CD4-positive, alpha-beta T cell (primary cell): ENCODE measurements at regions not wholly inside any gene's neighbourhood (a gene's known extent, or its start where the extent isn't known, plus 50 kb on each side); places are given as distances from the start of the nearest gene placed in this dataset.

Experiments used
- ATAC-seq: fragments of 200-7000 bp; cut with Tn5 transposase; one replicate; pipeline ENCODE4 v1.10.0; 2022; ENCODE audit warnings: mild to moderate bottlenecking; ENCODE audit not compliant: poor library complexity
- CTCF ChIA-PET: fragments of 350-600 bp; sonication (Branson Sonifier 250); formaldehyde crosslinking; loops from one replicate; lab custom pipeline; 2021; ENCODE audit warnings: antibody characterized with exemption, inconsistent platforms; lab: Charles Lee
- POLR2A ChIA-PET: fragments of 350-600 bp; sonication (Branson Sonifier 250); formaldehyde crosslinking; loops from one replicate; lab custom pipeline; 2021; ENCODE audit warnings: antibody characterized with exemption, inconsistent platforms; lab: Charles Lee
- DNase-seq, 14 experiments: peaks; one replicate each; pipeline ENCODE4 v3.0.0-alpha.2; 2013 to 2020; ENCODE audit warnings: mixed read lengths in 2 of 14
- H3K27ac ChIP-seq, 2 donors: one replicate each; pipeline versions ENCODE4 v1.5.1 to v1.7.0; 2013; ENCODE audit warnings: low read length in 2 of 2, low read depth in 1 of 2, mild to moderate bottlenecking in 1 of 2
- H3K27me3 ChIP-seq, 2 experiments: 1 replicate in 1 of 2; 2 replicates in 1 of 2; pipeline versions ENCODE4 v1.6.1 to v1.7.0; 2013; ENCODE audit warnings: low read length in 2 of 2, control low read depth in 1 of 2, mild to moderate bottlenecking in 1 of 2, moderate library complexity in 1 of 2; ENCODE audit not compliant: insufficient read depth in 2 of 2, control insufficient read depth in 1 of 2
- H3K36me3 ChIP-seq: one replicate; pipeline ENCODE4 v1.6.1; 2013; ENCODE audit warnings: low read length, control low read depth; ENCODE audit not compliant: insufficient read depth
- H3K4me1 ChIP-seq: one replicate; pipeline ENCODE4 v1.6.1; 2013; ENCODE audit warnings: low read length, control low read depth; ENCODE audit not compliant: insufficient read depth
- H3K4me3 ChIP-seq: one replicate; pipeline ENCODE4 v1.5.1; 2013; ENCODE audit warnings: mild to moderate bottlenecking, low read length, moderate library complexity
- H3K9me3 ChIP-seq, 2 experiments: 1 replicate in 1 of 2; 2 replicates in 1 of 2; pipeline versions ENCODE4 v1.6.1 to v1.7.0; 2013; ENCODE audit warnings: low read length in 2 of 2, mild to moderate bottlenecking in 2 of 2, control low read depth in 1 of 2, moderate library complexity in 1 of 2; ENCODE audit not compliant: control insufficient read depth in 1 of 2, insufficient read depth in 1 of 2
- H3K27ac Mint-ChIP-seq: one replicate; pipeline ENCODE4 v1.8.0; 2020; ENCODE audit warnings: mixed read lengths
- H3K27me3 Mint-ChIP-seq: one replicate; pipeline ENCODE4 v1.8.0; 2021; ENCODE audit warnings: mixed read lengths
- H3K36me3 Mint-ChIP-seq: one replicate; pipeline ENCODE4 v1.8.0; 2021; ENCODE audit warnings: low read depth, mixed read lengths
- H3K4me1 Mint-ChIP-seq: one replicate; pipeline ENCODE4 v1.8.0; 2021; ENCODE audit warnings: low read depth, mixed read lengths
- H3K4me3 Mint-ChIP-seq: one replicate; pipeline ENCODE4 v1.8.0; 2020; ENCODE audit warnings: mild to moderate bottlenecking, mixed read lengths
- H3K9me3 Mint-ChIP-seq: one replicate; pipeline ENCODE4 v1.8.0; 2020; ENCODE audit warnings: mixed read lengths
- intact Hi-C, 2 experiments: fragments of 100-400 bp; cut with DNase I in 1 of 2; cut with micrococcal nuclease in 1 of 2; formaldehyde crosslinking; loops; one replicate each; pipeline versions ENCODE4 v1.15.1 to v1.9.0; 2023 to 2025; cut with DNase I, micrococcal nuclease
- TF ChIP-seq, protein P1 (sequence below): fragments of 200-600 bp; IDR thresholded peaks from one replicate; pipeline ENCODE4 v1.8.0; 2022; ENCODE audit warnings: antibody characterized with exemption, mild to moderate bottlenecking

DNA sequence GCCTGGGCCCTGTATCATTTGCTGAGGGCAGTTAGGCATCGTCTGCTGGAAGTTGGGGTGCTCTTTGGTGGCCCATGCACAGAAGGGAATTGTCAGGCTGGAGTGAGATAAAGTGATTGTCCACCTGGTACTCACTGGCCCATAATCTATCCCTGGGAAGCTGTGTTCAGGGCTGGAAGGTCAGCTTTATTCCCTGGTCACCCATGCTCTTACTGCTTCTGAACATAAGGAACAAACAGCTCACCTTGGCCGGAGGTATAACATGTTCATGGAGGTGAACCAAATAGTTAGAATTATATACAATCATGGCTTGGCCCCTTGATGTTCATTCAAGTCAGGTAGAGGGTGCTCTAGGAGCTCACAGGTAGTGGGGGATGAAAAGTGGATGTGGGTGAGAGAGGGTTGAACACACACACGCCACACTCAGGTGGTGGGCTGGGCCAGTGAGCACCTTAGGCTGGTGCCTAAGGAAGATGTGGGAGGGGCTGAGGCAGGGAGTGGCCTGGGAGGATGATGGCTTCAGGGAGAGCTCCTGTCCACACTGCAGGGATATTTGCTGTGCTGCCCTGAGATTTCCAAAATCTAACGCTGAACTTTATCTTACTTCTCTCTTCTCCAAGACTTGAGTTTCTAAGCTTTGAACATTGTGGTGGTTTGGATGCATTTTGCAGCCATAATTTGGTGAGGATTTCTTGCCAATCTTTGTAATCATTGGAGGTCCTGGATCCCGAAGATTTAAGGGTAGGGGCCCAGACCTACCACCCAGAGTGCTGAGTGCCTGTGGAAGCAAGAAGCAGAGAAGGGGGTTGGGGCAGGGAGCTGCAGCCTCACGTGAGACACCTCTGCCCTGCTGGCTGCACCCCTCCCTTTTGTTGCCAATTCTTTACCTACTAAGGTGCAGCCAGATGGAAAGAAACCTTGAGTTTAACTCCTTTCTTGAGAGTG lies 420.6 kb downstream of the ZNF536 start:
- intact Hi-C loops, result no loop called here
- TF ChIP-seq, protein P1, sequence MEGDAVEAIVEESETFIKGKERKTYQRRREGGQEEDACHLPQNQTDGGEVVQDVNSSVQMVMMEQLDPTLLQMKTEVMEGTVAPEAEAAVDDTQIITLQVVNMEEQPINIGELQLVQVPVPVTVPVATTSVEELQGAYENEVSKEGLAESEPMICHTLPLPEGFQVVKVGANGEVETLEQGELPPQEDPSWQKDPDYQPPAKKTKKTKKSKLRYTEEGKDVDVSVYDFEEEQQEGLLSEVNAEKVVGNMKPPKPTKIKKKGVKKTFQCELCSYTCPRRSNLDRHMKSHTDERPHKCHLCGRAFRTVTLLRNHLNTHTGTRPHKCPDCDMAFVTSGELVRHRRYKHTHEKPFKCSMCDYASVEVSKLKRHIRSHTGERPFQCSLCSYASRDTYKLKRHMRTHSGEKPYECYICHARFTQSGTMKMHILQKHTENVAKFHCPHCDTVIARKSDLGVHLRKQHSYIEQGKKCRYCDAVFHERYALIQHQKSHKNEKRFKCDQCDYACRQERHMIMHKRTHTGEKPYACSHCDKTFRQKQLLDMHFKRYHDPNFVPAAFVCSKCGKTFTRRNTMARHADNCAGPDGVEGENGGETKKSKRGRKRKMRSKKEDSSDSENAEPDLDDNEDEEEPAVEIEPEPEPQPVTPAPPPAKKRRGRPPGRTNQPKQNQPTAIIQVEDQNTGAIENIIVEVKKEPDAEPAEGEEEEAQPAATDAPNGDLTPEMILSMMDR, result no peak
- H3K4me3 ChIP-seq, result no peak overlapping the region
- H3K4me1 ChIP-seq, result no peaks in the 10 kb centered on the region
- Mint-ChIP-seq H3K4me3 (no peak overlapping the region), H3K36me3 (no peaks in the 10 kb centered on the region), H3K9me3 (no peaks in the 10 kb centered on the region), H3K27me3 (peaks cover 16% of the 10 kb centered on the region), H3K27ac (no peak overlapping the region), H3K4me1 (no peaks in the 10 kb centered on the region)
- no peak for DNase-seq
- no peaks in the 10 kb centered on the region for H3K9me3 ChIP-seq
- no peak overlapping the region for H3K27ac ChIP-seq
- ChIA-PET POLR2A (no interaction called here), CTCF (interaction anchor here (0.6 to 1.5 kb wide), 2 partner anchors 8 to 74 kb away, joined by 3 to 4 read pairs; no protein-coding TSS in a partner anchor)
- H3K36me3 ChIP-seq, result no peaks in the 10 kb centered on the region
- H3K27me3 ChIP-seq, result peaks cover 0 to 2% of the 10 kb centered on the region in 2 experiments
- ATAC-seq, result no peak

DNA sequence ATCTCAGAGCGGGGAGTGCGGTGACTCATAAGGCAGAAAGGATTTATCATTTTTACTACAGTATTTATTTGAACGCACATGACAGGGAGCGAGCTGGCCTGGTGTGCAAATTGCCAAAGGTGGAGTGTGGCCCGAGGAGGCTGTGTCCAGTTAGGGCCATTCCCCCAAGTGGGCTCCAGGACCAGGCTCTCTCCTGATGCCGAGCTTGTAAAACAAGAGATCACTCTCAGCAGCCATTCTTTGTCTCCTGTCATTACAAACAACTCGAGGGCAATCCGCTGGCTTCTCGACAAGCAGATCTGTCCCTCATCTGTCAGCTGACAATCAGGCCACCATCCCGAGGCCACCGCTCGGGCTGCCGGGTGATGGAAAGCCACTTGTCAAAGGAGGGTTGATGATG lies 418.9 kb downstream of the ZNF536 start:
- no peaks in the 10 kb centered on the region for H3K36me3 Mint-ChIP-seq
- H3K4me3 Mint-ChIP-seq, result no peak overlapping the region
- CTCF ChIA-PET, result no interaction called here
- Histone ChIP-seq H3K4me3 (no peak overlapping the region), H3K9me3 (no peaks in the 10 kb centered on the region), H3K4me1 (no peaks in the 10 kb centered on the region), H3K27me3 (peaks cover 0 to 2% of the 10 kb centered on the region in 2 experiments), H3K27ac (no peak overlapping the region), H3K36me3 (no peaks in the 10 kb centered on the region)
- no peak overlapping the region for H3K27ac Mint-ChIP-seq
- intact Hi-C loops, result no loop called here
- peaks cover 11% of the 10 kb centered on the region for H3K27me3 Mint-ChIP-seq
- POLR2A ChIA-PET, result no interaction called here
- TF ChIP-seq, protein P1, result no peak
- no peaks in the 10 kb centered on the region for H3K9me3 Mint-ChIP-seq
- ATAC-seq (no peak), DNase-seq (no peak)
- no peaks in the 10 kb centered on the region for H3K4me1 Mint-ChIP-seq

DNA sequence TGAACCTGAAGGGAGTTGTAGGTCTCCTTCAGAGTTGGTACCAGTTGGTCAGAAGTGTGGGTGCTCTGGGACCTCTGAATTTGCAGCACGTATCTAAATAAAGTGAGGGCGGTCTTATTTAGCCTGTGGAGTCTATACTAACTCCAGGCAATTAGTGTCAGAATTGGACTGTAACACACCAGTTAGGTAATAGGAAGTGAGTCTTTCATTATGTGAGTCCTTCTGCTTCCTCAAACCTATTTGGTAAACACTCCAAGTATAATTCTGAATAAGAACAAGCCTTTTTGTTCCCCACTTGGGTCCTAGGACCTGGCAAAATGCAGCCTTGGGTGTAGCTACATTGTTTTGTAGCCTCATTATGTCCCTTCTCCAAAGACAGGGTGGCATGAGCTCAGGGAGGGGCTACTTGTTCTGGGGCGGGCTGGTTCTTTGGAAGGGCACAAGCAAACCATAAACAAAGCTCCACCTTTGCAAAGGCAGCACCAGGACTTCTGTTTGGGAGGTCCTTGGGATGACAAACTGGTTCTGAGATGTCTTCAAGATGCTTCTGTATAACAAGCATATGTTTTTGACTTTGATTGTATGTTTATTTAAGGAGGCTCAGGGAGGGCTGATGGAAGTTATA lies 418.0 kb downstream of the ZNF536 start:
- Mint-ChIP-seq H3K4me1 (no peaks in the 10 kb centered on the region), H3K27me3 (peaks cover 13% of the 10 kb centered on the region), H3K9me3 (no peaks in the 10 kb centered on the region), H3K36me3 (no peaks in the 10 kb centered on the region), H3K4me3 (no peak overlapping the region), H3K27ac (no peak overlapping the region)
- POLR2A ChIA-PET, result no interaction called here
- H3K36me3 ChIP-seq, result no peaks in the 10 kb centered on the region
- peaks cover 0 to 2% of the 10 kb centered on the region in 2 experiments for H3K27me3 ChIP-seq
- TF ChIP-seq, protein P1, result no peak
- no peaks in the 10 kb centered on the region for H3K9me3 ChIP-seq
- no peak overlapping the region for H3K27ac ChIP-seq
- ATAC-seq (no peak), DNase-seq (no peak)
- H3K4me1 ChIP-seq, result no peaks in the 10 kb centered on the region
- CTCF ChIA-PET, result no interaction called here
- no peak overlapping the region for H3K4me3 ChIP-seq
- intact Hi-C loops, result no loop called here
